SW 1271 (cell line): ENCODE measurements at regions not wholly inside any gene's neighbourhood (a gene's known extent, or its start where the extent isn't known, plus 50 kb on each side); places are given as distances from the start of the nearest gene placed in this dataset.
A peak's percentile ranks its signal among the peaks of the same experiment; 100 is the strongest.

Source experiments
- DNase-seq, 2 experiments: peaks; one replicate each; lab custom pipeline; 2025; lab: John Stamatoyannopoulos, UW

- DNase-seq: no peak
Observed at GRCh38 chr6:167674486-167674885, 152.2 kb upstream of the AFDN start.

- DNase-seq: no peak
Observed at GRCh38 chr6:167676000-167676665, 150.6 kb upstream of the AFDN start.

GRCh38 chr6:167676666-167677421, 149.9 kb upstream of the AFDN start:
- DNase-seq: no peak

GRCh38 chr6:167677422-167677789, 149.3 kb upstream of the AFDN start:
- no peak for DNase-seq

- DNase-seq: no peak
Observed at GRCh38 chr6:167678102-167679101, 148.3 kb upstream of the AFDN start.

GRCh38 chr6:167679122-167679736, 147.5 kb upstream of the AFDN start:
- no peak for DNase-seq

- no peak for DNase-seq
Observed at GRCh38 chr6:167679790-167680604, 146.7 kb upstream of the AFDN start.

- no peak for DNase-seq
Observed at GRCh38 chr6:167680605-167681149, 146.0 kb upstream of the AFDN start.

- no peak for DNase-seq
Observed at GRCh38 chr6:167682125-167682524, 144.6 kb upstream of the AFDN start.

GRCh38 chr6:167682546-167683027, 144.1 kb upstream of the AFDN start:
- no peak for DNase-seq

GRCh38 chr6:167683028-167683862, 143.5 kb upstream of the AFDN start:
- peak; percentile 43 to 77 for DNase-seq

- no peak for DNase-seq
Observed at GRCh38 chr6:167684276-167685104, 142.2 kb upstream of the AFDN start.

- DNase-seq: no peak
Observed at GRCh38 chr6:167685654-167686053, 141.1 kb upstream of the AFDN start.

- DNase-seq: no peak
Observed at GRCh38 chr6:167686204-167686893, 140.4 kb upstream of the AFDN start.

GRCh38 chr6:167687116-167687725, 139.5 kb upstream of the AFDN start:
- DNase-seq: no peak

GRCh38 chr6:167688123-167688522, 138.6 kb upstream of the AFDN start:
- DNase-seq: no peak

- DNase-seq: no peak
Observed at GRCh38 chr6:167689278-167689677, 137.4 kb upstream of the AFDN start.

GRCh38 chr6:167689751-167690150, 137.0 kb upstream of the AFDN start:
- no peak for DNase-seq
